Epithelial cell of proximal tubule (primary cell): ENCODE measurements at regions not wholly inside any gene's neighbourhood (a gene's known extent, or its start where the extent isn't known, plus 50 kb on each side); places are given as distances from the start of the nearest gene placed in this dataset.

Experiments
- DNase-seq: peaks from one replicate; pipeline ENCODE4 v3.0.0-alpha.2; 2011; ENCODE audit warnings: low read depth
- H3K4me3 ChIP-seq: 2 replicates; pipeline ENCODE4 v1.5.1; 2011; ENCODE audit warnings: low read depth, mild to moderate bottlenecking, low read length
- CTCF ChIP-seq: conservative IDR thresholded peaks from 2 replicates; pipeline ENCODE4 v1.5.1; 2012; ENCODE audit warnings: low read depth, mild to moderate bottlenecking, low read length

GRCh38 chr2:81576713-81577112 is 1272.2 kb upstream of the LRRTM1 start:
- DNase-seq = no peak
- TF ChIP-seq CTCF = no peak

GRCh38 chr2:81551040-81551634 is 1246.6 kb upstream of the LRRTM1 start:
- no peak for TF ChIP-seq CTCF
- no peak overlapping the region for H3K4me3 ChIP-seq
- no peak for DNase-seq

More at GRCh38 chr2:81576713-81577112, 1272.2 kb upstream of the LRRTM1 start:
- H3K4me3 ChIP-seq = no peak overlapping the region

- H3K4me3 ChIP-seq = no peak overlapping the region
- no peak for DNase-seq
- TF ChIP-seq CTCF = no peak
Observed at GRCh38 chr2:81550277-81550676, 1245.7 kb upstream of the LRRTM1 start.

- TF ChIP-seq CTCF = no peak
- H3K4me3 ChIP-seq = no peak overlapping the region
- DNase-seq = no peak
Observed at GRCh38 chr2:81549646-81550045, 1245.1 kb upstream of the LRRTM1 start.

- no peak for DNase-seq
- no peak for TF ChIP-seq CTCF
Observed at GRCh38 chr2:81545626-81546025, 1241.1 kb upstream of the LRRTM1 start.

GRCh38 chr2:81542119-81542518 is 1237.6 kb upstream of the LRRTM1 start:
- DNase-seq = no peak
- no peak for TF ChIP-seq CTCF
- no peak overlapping the region for H3K4me3 ChIP-seq

More at GRCh38 chr2:81545626-81546025, 1241.1 kb upstream of the LRRTM1 start:
- H3K4me3 ChIP-seq = no peak overlapping the region

GRCh38 chr2:81529944-81530343 is 1225.4 kb upstream of the LRRTM1 start:
- DNase-seq = no peak
- no peak for TF ChIP-seq CTCF
- no peak overlapping the region for H3K4me3 ChIP-seq
